ENCODE measurements at regions not wholly inside any gene's neighbourhood (a gene's known extent, or its start where the extent isn't known, plus 50 kb on each side); places are given as distances from the start of the nearest gene placed in this dataset.

GRCh38 chr3:70840106-70840870 is 527.9 kb upstream of the MDFIC2 start:
- no peak for DNase-seq

DNA sequence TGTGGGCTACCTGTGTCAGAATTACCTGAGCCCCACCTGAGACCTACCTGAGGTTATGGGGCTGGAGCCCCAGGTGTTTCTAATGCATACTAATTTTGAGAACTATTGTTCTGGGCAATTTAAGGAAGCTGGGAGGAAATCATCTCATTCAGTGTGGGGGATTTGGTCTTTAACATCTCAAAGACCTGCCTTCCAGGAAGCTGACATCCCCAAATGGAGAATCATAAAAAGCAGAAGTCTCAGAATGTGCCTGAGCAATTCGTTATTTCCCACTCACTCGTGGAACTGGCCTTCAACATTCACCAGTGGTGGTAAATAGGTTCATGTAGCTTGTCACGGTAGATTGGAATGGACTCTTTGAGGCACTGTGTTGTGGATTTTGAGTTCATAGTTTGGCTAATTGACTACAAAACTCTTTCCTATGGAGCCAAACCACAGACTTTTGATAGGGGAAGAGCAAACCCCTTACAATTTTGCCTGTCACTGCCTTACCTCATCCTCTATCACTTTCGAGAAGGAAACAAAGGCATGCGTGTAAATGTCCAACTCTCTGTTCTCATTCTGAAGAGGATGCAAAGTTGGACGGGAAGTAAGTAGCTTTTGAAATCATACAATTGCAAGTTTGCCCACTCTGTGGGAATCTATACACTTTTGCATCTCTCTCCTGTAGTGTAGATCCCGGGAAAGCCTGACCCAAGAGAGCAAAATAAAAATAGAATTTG is 521.0 kb upstream of the MDFIC2 start:
- DNase-seq = no peak

DNA sequence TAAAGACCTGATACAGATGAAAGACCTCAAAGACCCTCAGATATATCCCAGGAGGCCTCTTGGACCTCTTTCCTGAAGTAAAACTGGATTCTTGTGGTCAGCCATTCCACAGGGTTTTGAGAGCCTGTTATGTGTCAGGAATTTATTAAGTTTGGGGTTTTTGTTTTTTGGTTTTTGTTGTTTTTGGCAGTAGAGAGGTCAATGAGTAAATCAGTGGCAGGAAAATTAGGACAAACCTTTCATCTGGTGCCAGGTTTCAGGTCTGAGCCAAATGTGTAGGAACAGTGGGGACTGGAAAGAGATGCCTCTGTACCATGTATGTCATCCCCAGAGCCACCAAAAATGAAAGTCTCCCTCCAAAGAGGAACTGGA is 520.4 kb upstream of the MDFIC2 start:
- DNase-seq = no peak

DNA sequence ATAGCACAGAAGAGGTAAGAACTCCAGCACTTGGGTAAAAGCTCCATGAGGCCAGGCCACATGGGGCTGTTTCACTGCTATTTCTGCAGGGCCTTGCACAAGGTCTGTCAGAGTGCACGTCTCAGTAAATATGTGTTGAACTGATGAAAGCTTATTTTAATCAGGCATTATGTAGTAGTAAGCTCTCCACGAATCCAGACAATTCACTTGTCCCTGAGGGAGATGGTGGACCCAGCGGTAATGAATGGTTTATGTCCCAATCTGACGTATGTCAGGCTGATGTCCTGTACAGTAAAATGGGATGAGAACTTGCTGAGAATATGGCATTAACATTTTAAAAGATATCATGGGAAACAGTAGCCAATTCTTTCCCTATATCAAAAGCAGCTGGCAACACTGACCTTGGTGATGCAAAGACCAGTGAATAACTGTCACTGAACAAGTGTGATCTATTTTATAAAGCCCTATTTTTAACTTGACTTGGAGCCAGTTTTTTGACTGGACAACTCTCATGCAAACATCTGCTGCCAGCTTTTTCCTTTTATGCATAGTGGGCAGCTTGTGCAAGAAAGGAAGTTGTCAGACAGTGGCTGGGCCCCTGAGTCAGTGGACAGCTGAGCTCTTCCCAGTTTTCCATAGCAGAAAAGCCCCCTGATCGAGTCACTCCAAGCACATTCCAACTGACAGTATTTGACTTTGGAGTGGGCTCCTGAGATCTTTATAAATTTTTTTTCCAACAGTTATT is 519.8 kb upstream of the MDFIC2 start:
- peak; percentile 65 to 67 for DNase-seq

- DNase-seq = no peak
Observed at GRCh38 chr3:70829092-70829491, 516.7 kb upstream of the MDFIC2 start.

- DNase-seq = no peak
Observed at GRCh38 chr3:70824773-70825172, 512.3 kb upstream of the MDFIC2 start.

- no peak for DNase-seq
Observed at GRCh38 chr3:70824078-70824477, 511.6 kb upstream of the MDFIC2 start.

GRCh38 chr3:70823622-70824021 is 511.2 kb upstream of the MDFIC2 start:
- no peak for DNase-seq

DNA sequence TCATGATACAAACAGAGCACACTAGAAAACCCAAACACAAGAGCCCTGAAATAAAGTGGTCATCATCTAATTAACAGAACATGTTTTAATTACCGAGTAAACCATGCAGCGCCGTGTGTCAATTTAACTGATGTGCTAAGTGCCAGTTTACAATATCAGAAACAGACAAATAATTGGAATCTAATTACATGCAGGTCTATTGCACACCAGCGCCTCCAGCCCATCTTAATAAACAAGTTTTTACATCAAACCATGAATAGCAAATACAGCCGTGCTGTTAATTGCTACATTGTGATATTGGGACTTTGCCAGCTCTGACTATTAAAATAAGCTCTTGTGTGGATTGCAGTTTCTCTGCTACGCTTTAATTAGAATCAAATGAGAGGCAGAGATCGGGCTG is 510.2 kb upstream of the MDFIC2 start:
- DNase-seq = no peak

DNA sequence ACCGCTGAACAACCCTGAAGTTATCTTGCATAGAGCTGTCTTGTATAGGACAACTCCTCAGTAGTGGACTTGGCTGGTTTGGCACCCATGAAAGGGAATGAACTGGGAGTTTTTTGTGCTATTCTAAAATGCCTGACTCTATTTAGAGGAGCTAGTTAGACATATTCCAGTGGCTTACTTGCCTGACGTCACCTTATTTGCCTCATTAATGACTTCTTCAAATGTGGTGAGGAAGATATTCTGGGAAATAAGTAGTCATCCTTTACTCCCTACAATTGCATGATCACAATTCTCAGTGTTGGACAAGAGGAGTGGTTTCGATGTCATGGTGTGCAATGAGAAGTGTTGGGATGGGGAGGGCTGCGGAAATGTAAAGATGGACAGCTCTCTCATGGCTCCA is 509.2 kb upstream of the MDFIC2 start:
- DNase-seq = no peak

GRCh38 chr3:70820397-70820796 is 508.0 kb upstream of the MDFIC2 start:
- no peak for DNase-seq

- no peak for DNase-seq
Observed at GRCh38 chr3:70818145-70818544, 505.7 kb upstream of the MDFIC2 start.

GRCh38 chr3:70816346-70816745 is 503.9 kb upstream of the MDFIC2 start:
- no peak for DNase-seq

- DNase-seq = no peak
Observed at GRCh38 chr3:70815817-70816216, 503.4 kb upstream of the MDFIC2 start.

DNA sequence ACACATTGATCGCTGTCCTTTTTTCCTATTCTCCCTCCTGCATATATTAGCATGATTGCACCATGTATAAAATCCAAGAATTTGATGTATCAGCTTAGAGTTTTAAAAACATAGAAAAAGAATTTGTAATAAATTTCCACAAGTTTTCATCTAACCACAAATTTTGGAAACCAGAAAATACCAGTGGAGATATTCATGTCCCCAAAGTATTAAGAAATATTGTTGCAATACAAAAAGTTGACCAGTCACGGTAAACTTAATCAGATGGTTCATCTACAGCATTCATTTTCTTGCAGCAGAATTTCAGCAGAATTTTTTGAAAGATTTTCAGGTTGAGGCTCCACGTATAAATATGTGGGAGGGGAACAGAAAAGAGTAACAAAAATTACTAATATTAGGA is 500.9 kb upstream of the MDFIC2 start:
- DNase-seq = no peak

DNA sequence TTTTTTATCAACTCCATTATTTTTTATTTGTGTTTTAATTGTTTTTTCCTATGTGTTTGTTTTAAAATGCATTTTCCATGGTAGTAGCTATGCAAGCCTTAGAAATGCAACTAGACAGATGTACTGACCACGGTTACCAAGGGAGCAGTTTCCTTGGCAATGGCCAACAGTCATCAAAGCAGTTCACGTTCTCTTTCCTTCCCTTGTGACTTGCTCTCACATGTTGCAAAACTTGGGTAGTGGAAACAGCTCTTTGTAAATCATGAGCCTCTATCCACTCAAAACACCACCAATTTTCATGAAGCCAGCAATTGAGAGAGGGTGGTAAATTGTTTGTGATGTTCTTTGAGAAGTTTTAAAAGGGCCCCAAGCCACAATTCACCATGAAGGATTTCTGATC is 499.4 kb upstream of the MDFIC2 start:
- no peak for DNase-seq

GRCh38 chr3:70808881-70809280 is 496.4 kb upstream of the MDFIC2 start:
- DNase-seq = no peak

GRCh38 chr3:70806556-70806955 is 494.1 kb upstream of the MDFIC2 start:
- DNase-seq = no peak

- no peak for DNase-seq
Observed at GRCh38 chr3:70806021-70806420, 493.6 kb upstream of the MDFIC2 start.

DNA sequence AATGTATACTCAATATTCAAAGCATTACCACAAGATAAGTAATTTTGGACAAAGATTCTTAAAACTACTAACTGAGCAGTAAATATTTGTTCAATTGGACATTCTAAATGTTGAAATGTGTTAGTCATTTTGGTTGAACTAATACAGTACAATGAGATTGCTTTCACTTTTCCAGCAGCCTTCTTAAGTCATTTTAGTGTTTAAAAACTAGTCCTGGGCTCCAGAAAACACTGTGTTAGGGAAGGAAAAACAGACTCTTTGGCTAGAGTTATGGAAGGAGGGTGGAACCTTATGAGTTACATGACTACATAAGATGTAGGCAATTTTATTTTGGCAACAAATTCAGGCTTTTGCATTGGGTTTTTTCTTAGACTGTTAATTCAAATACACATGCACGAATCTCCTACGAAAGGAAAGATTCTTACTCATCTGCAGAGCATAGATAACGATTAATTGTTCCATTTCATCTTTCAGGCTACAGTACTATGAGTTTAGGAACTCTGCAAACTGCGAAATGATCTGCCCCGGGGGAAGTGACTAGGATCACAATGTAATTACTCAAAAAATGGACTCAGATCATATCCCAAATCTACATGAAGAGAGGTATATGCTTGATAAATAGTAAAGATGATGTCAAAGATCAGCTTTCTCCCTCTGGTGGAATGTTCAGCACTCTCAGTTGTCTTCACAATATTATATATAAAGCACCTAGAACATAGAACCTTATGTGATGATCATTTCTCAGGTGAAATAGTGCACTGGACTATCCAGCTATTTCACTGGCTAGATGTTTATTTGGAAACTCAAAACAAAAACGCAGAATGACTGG is 492.8 kb upstream of the MDFIC2 start:
- DNase-seq = no peak

DNA sequence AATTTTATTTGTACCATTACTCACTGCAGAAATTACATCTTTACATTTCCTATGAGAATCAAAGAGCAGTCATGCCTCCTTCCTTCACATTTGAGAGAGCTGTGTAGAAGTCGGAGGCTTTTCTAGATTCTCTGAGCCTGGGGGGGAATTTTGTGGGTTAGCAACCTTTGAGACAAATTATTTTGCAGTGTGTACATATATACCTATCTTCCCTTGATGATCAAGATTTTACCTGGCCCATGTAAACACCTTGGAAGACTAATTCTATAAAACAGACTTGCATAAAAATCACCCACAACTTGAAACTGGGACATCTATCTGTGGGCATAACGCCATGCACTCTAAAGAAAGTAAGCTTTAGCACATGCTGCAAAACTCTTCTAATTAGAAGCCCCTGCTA is 491.5 kb upstream of the MDFIC2 start:
- DNase-seq = no peak

- DNase-seq = no peak
Observed at GRCh38 chr3:70803319-70803718, 490.9 kb upstream of the MDFIC2 start.

Measured in right lung (tissue), 2 donors.